NCI-H2107 treated with DMSO at 0.1 percent for 48 hours (cell line): ENCODE measurements at regions not wholly inside any gene's neighbourhood (a gene's known extent, or its start where the extent isn't known, plus 50 kb on each side); places are given as distances from the start of the nearest gene placed in this dataset.

ENCODE experiments used
- DNase-seq: peaks from one replicate; lab custom pipeline; 2025; ENCODE audit not compliant: unreplicated experiment; lab: John Stamatoyannopoulos, UW

- DNase-seq, result no peak
Measured at GRCh38 chr10:54903745-54904144, 102.7 kb upstream of the PCDH15 start.

- DNase-seq, result no peak
Measured at GRCh38 chr10:54900584-54900983, 99.6 kb upstream of the PCDH15 start.

- no peak for DNase-seq
Measured at GRCh38 chr10:54880996-54881395, 80.0 kb upstream of the PCDH15 start.

- DNase-seq, result no peak
Measured at GRCh38 chr10:54869022-54869421, 68.0 kb upstream of the PCDH15 start.

GRCh38 chr10:54866666-54867065, 65.6 kb upstream of the PCDH15 start:
- no peak for DNase-seq

- DNase-seq, result no peak
Measured at GRCh38 chr10:54854843-54855242, 53.8 kb upstream of the PCDH15 start.

- no peak for DNase-seq
Measured at GRCh38 chr10:54854389-54854788, 53.4 kb upstream of the PCDH15 start.

- no peak for DNase-seq
Measured at GRCh38 chr10:54853883-54854282, 52.9 kb upstream of the PCDH15 start.
